ENCODE measurements at regions not wholly inside any gene's neighbourhood (a gene's known extent, or its start where the extent isn't known, plus 50 kb on each side); places are given as distances from the start of the nearest gene placed in this dataset.

DNA sequence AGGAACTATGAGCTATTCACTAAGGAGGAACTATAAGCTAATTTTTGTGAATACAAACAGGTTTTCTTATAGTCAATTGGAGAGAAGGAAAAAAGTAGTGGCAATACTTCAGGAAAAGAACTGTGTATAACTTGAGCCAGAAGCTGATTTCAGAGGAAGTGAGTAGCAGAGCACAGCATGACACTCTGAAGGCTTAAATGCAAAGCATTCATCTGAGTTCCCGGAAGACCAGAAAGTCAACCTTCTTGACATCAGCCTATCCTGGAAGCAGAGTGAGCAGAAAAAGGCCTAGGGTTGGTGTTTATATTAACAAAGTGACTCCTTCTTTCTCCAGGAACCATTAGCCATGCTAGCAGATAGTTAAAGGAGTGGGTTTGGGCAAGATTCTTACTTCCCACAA, 545.2 kb downstream of the MRPL39 start:
- TF ChIP-seq EZH2phosphoT487 (IDR thresholded peaks at IDR 0.05; ENCODE audit: insufficient read depth, low read depth): no peak
- no peak for TF ChIP-seq EZH2 (IDR thresholded peaks at IDR 0.05; ENCODE audit: insufficient read depth, poor library complexity, severe bottlenecking)

Measured in GM23248 (cell line).